Hepatic stellate cell (primary cell): ENCODE measurements at regions not wholly inside any gene's neighbourhood (a gene's known extent, or its start where the extent isn't known, plus 50 kb on each side); places are given as distances from the start of the nearest gene placed in this dataset.
"Not testable (repeated sequence)": the region's sequence is repeated elsewhere in the genome, so short reads cannot be mapped to it uniquely, and the experiment has no call there.

Source experiments
- DNase-seq: peaks from one replicate; pipeline ENCODE4 v3.0.0; 2011; ENCODE audit warnings: low spot score

DNA sequence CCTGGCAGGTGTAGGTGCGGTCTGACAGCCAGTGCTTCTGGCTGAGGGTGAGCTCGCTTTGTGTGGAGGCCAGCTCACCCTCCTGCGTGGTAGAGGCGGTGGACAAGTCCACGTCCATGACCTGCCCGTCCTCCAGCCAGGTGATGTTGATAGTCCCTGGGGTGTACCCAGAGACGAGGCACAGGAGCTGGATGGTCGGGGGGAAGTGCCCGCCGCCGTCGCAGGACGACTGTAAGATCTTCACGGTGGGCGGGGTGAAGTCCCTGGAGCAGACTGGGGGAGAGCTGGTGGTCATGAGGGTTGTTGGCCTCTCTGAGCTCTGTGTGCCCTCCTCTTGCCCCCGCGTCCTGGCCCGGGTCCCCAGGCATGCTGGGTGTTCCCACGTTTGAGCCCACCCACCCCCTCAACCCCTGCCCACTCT lies 74.6 kb downstream of the TMEM121 start:
- no peak for DNase-seq

DNA sequence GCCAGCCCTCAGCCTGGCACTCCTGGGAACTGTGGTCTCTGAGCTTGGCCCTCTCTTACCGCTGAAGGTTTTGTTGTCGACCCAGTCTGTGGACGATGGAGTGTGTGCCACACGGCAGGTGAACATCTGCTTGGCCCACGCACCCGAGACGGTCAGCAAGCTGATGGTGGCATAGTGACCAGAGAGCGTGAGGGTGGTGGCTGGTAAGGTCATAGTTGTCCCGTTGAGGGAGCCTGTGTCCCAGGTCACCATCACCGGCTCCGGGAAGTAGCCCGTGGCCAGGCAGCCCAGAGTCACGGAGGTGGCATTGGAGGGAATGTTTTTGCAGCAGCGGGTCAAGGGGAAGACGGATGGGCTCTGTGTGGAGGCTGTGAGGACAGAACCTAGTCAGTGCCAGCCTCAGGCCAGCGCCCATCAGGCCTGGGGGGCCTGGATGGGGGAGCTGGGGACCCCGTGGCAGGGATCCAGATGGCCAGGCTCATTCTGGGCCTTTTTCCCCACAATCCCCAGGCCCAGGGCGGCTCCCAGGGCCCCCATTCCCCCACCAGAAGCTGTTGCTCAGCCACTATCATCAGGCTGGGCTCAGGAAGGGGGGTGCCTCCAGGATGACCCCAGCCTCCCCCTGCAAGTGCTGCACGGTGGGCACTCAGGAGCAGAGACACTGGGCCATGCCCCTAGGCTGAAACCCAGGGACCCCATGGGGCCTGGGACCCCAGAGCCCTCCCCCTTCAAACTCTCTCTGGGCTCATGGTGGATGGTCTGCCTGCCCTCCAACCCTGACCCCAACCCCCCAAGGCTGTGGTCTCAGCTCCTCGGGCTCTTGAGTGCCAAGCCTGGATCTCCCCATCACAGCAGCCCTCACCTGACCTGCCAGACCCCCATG lies 75.2 kb downstream of the TMEM121 start:
- DNase-seq: no peak

DNA sequence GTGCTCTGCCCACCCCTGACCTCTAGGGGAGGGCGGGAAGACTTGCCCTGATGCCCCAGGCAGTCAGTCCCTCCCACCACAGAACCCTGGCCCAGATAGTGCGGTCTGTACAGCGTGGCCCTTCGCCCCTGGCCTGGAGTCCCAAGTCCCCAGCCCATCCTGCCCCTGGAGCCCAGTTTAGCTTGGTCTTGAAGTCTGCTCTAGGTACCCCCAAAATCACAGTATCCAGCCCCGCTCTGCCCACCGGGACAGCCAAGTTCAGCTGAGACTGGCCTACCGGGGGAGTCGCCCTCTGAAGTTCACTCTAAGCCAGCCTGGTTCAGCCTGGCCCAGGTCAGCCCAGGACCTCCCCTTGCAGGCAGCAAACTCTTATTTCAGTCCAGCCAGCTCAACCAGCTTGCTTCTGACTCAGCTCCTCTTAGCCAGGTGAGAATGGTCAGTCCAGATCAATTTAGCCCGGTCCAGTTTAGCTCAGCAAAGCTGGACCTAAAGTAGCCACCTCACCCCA lies 75.9 kb downstream of the TMEM121 start:
- no peak for DNase-seq

DNA sequence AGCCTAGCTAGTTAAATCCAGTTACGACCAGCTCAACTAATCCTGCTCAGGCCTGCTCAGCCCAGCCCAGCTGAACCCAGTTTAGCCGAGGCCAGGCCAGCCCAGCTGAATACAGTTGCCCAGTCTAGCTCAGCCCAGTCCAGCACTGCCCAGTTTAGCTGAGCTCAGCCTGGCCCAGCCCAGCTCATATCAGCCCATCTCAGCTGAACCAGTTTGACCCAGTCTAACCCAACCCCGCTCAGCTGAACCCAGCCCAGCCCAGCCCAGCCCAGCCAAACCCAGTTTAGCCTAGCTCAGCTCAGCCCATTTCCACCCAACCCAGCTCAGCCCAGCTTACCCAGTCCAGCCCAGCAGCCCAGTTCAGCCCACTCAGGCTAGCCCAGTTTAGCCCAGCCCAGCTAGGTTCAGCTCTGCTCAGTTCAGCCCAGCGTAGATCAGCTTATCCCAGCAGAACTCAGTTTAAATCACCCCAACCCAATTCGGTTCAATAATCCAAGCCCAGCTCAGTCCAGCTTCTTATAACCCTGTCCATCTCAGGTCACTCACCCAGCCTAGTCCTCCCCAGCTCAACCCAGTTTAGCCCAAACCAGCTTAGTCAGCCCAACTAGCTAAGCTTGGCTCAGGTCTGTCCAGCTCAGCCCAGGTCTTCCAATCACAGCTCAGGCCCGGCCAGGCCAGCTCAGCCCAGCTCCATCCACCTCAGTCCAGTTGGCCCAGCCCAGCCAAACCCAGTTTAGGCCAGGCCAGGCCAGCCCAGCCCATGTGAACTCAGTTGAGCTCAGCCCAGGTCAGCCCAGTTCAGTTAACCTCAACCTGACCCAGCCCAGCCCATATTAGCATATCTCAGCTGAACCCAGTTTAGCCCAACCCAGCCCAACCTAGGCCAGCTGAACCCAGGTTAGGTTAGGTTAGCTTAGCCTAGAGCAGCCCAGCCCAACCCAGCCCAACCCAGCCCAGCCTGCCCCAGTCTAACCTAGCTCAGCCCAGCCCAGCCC lies 76.7 kb downstream of the TMEM121 start:
- DNase-seq: no peak

DNA sequence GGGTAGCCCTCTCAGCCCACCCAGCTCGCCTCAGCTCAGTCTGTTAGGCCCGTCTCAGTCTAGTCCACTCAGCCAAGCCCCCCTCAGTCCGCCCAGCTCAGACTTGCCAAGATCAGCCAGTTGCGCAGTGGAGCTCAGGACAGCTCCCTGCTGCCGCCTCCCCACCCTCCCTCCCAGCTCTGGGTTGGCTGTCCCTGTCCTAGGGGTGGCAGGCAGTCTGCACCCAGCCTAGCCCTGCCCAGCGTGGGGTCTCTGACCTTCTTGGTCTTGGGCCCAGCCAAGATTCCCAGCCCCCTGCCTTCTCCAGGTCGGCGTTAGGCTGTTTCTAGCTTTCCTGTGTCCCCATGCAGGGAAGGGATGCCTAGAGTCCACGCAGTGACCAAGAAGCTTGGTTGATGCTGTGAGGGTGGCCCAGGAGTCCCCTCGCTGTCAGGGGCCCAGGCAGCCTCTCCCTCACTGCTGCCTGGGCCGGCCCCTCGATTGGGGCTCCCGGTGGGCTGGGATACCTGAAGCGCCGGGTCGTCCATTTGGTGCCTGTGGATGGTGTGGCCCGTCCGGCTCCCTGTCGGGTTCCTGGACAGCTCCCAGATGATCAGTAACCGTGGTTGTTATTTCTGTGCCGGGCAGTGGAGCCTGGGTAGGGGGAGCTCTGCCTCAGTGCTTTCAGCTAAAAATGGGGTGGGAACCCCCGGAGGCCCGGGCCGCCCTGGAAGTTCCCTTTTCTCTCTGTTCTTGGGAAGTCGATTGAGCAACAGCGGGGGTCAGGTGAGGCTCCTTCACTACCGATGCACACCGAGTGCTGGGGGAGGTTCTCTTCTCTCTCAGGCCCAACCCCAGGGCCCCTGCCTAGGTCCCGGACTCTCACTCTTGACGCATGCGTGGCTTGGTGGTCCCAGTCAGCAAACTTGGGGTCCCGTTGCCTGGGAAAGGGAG lies 78.4 kb downstream of the TMEM121 start:
- DNase-seq: not testable (repeated sequence)

DNA sequence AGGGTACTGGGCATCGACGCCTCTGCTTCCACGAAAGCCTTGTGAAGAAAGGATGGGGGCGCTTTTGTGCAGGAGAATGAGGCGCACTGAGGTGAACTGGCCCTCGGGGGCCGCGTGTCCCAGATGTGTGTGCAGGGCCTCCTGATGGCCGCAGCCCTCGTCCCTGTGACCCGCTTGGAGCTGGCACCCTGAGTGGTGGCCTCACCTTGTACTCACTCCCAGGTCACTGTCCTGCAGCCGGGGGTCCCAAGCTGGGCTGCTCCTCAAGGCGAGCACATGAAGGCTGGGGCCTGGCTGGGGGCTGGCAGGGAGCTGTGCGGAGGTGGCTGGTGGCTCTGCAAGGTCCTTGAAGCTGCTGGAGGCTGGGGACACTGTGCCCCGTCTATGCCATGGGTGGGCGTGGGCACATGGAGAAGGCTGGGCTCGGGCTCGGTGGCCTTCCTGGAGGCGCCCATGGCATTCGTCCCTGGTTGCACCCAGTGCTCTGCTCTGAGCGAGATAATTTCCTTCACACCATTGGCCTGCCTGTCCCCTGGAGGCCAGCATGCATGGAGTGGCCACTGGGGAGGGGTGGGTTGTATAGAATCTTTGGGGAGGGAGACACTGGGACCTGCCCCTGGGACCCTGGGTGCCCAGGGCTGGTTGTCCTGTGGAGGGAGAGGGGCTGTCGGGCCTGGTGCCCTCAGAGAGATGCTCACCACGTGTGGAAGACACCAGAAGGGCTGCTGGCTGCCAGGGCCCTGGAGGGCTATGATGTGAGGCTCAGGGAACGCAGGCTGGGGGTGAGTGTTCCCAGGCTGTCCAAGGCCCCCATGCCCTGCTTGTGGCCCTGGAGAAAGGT lies 79.3 kb downstream of the TMEM121 start:
- no peak for DNase-seq

DNA sequence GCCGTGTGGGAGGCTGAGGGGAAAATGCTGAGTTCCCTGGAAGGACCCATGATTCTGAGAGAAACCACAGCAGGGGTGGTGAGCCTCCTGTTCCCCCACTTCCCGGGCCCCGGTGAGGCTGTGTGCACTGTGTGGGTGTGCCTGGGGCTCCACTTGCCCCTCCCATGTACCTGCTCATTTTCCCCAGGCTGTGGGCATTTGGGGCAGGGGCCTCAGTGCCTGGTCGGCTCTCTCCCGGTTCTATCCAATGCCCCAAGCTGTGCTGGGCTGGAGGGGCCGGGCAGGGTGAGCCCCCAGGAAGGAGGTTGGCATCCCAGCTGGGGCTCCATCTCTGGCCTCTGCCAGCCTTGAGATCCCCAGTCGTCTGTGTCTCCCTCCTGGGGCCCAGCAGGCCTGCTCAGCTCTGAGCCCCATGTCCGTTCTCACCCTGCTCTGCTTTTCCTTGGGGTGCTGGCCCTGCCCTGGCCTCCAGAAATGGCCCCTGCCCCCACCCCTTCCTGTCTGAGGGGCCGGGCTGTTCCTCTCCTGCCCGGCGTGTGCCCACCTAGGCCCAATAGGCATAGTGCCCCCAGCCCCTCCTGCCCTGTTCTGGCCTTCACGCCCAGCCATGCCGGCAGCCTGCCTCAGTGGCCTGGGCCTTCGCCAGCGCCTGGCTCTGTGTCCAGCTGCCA lies 80.1 kb downstream of the TMEM121 start:
- not testable (repeated sequence) for DNase-seq

DNA sequence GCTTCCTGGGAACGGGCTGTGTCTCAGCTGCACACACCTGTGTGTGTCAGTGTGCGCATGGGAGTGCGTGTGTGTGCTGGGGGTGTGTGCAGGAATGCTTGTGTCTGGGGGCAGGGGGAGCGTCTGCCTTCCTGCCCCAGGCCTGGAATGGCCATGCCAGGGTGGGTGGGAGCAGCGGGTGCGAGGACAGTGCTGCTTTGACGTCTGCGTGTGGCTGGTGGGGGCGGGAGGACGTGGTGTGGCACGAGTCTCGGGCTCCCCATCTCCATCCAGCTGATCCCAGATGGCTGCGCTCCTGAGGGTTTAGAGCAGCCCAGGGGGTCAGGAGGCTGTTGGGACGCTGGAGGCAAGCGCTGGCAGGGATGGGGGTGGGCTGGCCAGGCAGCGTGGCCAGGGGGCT lies 80.6 kb downstream of the TMEM121 start:
- not testable (repeated sequence) for DNase-seq

DNA sequence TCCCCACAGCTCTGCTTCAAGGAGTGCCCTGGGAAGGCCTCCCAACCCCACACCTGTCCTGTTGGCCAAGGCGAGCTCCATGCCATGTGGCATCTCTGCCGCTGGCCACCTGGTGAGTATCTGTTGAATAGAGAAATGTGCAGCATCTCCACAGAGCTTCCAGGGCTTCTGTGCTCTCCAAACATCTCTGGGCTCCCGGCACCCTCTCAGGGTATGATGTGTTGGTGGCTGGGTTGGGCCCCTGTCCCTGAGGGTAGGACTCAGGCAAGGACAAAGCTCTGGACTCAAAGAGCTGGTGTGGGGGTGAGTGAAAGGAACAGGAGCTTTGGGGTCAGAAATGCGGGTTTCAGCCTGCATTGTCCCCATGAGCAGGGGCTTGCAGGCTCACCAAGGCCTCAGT lies 88.6 kb downstream of the TMEM121 start:
- not testable (repeated sequence) for DNase-seq

DNA sequence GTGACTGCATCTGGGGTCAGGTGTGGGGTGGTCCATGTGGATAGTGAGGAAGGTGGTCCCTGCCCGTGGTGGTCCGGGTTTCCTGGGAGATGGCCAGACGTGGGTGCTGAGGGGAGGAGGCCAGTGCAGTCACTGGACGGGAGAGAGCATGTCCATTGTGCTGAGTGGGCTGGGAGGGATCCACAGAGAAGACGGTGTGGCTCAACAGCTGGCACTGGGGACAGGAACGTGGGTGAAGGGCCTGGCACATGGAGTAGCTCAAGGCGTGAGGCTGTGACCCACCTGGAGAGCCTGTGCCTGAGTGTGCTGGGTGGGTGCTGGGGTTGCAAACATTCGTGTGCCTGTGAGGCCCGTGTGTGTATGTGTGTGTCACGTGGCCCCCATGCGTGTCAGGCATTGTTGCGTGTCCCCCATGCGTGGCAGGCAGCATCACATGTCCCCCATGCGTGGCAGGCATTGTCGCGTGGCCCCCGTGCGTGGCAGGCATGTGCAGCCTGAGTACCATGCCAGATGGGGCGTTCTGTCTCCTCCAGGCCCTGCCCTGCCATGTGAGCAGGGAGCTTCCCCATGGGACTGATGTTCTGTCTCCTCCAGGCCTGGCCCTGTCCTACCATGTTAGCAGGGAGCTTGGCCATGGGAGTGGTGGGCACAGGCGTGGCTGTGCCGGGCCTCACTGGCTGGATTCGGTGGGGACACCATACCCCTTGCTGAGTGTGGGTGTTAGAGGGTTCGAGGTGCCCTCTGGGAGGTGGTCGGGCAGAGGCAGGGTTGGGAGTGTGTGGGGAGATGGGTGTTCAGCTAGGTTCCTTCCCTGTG lies 89.8 kb downstream of the TMEM121 start:
- DNase-seq: not testable (repeated sequence)

DNA sequence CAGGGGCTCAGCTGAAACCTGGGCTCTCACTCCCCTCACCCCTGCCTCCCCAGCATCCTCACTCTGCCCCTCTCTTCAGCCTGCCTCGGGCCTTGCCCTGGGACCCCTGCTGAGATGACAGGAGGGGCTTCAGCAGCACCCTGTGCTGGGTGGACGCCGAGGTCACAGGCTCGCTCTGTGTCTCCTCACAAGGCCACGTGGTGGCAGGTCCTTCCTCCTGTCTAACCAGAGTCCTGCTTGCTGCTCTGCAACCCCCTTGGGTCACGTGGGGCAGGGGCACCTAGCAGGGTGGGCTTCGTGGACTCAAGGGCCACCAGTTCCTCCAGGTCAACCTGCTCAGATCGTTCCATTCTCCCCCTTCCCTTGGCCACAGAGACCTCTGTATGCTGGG lies 90.4 kb downstream of the TMEM121 start:
- DNase-seq: no peak

DNA sequence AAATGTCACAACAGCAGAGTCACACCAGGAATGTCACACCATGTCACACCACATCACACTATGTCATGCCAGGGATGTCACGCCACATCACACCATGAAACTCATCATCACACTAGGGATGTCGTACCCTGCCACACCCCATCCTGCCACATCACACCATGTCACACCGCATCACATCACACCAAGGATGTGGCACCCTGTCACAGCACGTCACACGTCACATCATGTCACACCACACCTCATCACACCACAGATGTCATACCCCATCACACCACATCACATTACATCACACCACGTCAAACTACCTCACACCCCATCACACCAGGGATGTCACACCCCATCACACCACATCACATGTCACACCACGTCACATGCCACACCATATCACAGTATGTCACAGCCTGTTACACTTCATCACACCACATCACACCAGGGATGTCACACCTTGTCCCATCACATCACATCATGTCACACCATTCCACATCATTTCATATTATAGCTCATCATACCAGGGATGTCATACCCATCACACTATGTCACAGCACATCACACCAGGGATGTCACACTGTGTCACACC lies 90.9 kb downstream of the TMEM121 start:
- no peak for DNase-seq

DNA sequence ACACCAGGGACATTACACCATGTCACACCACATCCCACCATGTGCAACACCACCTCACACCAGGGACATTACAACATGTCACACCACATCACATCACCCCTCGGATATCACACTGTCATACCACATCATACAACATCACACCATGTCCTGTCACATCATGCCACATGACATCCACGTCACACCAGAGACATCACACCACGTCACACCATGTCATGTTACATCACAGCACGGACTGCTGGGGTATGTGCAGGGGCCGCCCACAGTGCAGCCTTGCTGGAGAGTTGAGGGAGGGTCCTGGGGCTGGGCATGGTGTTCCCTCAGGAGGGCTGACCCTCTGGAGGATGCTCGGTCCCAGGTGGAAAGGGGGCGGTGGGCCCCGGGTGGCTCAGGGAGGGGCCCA lies 91.4 kb downstream of the TMEM121 start:
- not testable (repeated sequence) for DNase-seq

DNA sequence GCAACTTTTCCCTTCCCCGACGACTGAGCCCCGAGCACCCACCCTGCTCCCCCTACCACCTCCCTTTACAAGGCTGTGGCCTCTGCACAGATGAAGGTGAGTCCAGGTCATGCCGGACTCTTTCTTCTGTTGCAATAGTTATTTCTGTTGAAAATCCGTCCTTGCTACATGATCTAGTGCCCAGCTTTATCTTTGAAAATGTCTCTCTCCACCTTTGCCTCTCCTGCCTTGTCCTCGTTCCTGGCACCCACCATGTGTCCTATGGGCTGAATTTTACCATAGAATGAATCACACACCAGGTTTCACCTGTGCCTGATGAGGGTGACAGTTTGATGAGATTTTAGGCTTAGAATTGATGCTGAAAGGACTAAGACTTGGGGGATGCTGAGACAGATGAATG lies 92.9 kb downstream of the TMEM121 start:
- DNase-seq: not testable (repeated sequence)

DNA sequence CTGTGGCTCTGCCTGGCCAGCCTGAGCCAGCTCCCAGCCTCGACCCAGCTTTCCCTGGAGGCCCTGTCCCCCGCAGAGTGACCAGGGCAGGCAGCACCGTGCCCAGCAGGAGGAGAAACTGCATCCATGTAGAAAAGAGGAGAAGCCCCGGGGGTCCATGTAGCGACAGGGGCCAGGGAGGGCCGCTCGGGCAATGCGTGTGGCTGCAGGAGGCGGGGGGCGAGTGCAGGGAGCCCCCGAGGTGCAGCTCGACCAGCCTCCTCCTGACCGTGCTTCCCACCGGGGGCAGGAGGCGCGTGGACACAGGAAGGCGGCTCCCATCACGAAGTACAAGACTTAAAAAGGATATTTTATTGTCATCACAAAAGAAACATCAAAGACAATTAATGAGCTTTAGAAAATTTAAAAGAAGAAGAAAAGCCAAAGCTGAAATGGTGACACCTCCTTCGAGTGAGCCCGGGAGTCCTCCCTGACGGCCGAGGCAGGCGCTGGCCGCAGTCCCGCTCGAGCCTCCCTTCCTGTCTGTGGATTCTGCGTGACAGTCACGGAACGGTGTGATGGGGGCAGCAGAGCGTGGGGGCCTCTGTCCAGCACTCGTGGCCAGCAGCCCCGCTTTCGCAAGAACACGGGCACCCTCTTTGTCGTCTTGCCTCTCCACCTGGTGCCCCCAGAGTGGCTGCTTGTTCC lies 93.9 kb downstream of the TMEM121 start:
- DNase-seq: not testable (repeated sequence)

DNA sequence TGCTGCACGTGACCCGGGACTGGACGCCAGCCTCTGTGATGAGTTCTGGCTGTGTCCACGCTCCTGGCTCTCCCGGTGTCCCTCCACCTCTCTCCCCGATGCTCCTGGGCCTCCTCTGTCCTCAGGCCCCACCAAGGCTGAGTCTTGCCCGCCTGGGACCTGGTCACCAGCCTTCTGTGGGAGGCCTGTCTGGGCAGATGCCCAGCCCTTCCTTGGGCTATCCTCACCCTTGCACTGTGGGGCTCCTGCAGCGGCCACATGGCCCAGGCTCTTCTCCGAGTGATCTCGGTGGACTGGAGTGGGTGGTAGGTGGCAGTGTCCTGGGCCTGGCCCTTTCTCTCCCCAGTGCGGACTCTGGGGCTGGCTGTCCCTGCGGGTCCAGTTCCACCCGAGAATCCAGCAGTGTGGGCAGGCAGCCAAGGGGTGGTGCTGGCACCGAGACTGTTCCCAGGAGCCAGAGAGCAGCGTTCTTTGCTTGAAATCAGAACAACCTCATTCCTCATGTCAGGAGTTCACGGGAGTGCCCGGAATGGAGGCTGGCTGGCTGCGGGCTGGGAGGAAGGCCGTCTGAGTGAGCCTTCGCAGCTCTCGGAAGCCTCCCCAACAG lies 94.6 kb downstream of the TMEM121 start:
- not testable (repeated sequence) for DNase-seq

DNA sequence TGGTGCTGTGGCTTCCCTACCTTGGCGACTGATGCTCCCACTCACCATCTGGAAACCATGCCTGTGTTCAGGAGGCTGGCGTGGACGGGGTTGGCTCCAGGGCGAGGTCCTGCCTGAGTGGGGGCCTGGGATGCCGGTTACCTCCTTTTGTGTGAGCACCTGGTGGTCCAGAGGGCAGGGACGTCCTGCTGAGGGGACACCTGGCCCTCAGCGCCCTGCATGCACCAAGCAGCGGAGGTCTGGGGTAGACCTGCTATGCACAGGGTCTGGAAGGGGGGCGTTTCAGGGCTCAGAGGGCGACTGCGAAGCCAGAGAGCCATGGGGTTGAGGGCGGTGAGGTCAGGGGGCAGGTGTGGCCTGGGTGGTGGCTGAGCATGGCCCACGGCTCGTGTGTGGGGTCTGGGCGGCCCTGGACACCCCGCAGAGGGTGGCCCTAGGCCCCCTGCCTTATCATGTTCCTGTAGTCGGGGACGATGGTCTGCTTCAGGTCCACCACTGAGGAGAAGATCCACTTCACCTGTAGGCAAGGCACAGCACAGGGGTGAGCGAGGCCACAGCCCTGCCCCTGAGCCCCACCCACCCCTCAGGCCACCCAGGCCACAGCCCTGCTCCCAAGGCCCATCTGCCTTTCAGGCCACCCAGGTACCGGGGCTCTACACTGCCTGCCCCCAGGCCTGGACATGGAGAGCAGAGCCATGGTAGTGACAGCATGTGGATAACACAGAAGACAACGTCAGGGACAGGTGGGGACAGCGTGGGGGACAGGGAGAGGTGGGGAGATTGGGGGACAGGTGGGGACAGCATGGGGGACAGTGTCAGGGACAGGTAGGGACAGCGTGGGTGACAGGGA lies 95.3 kb downstream of the TMEM121 start:
- not testable (repeated sequence) for DNase-seq
